Heart left ventricle (tissue), 16 donors: ENCODE measurements at regions not wholly inside any gene's neighbourhood (a gene's known extent, or its start where the extent isn't known, plus 50 kb on each side); places are given as distances from the start of the nearest gene placed in this dataset.

Source experiments
- ATAC-seq, 4 donors: fragments of 200-7000 bp; cut with Tn5 transposase; one replicate each; pipeline ENCODE4 v1.9.1; 2020 to 2022; ENCODE audit warnings: moderate library complexity in 4 of 4, mild to moderate bottlenecking in 3 of 4, moderate number of reproducible peaks in 1 of 4
- DNase-seq, 5 donors: peaks; one replicate each; pipeline ENCODE4 v3.0.0-alpha.2; 2020
- H3K27ac ChIP-seq, 12 donors: fragments of 200-600 bp; sonication (generic) in 4 of 12; one replicate each; pipeline versions ENCODE4 v1.5.0 to v1.8.0; 2016 to 2022; ENCODE audit warnings: mild to moderate bottlenecking in 2 of 12
- H3K27me3 ChIP-seq, 9 donors: fragments of 200-600 bp; sonication (generic) in 2 of 9; one replicate each; pipeline versions ENCODE4 v1.5.1 to v1.8.0; 2016 to 2022; ENCODE audit warnings: mild to moderate bottlenecking in 3 of 9
- H3K36me3 ChIP-seq, 9 donors: fragments of 200-600 bp; sonication (generic) in 2 of 9; one replicate each; pipeline versions ENCODE4 v1.5.0 to v1.8.0; 2018 to 2022; ENCODE audit warnings: mild to moderate bottlenecking in 2 of 9
- H3K4me1 ChIP-seq, 12 donors: fragments of 200-600 bp; sonication (generic) in 4 of 12; one replicate each; pipeline versions ENCODE4 v1.5.0 to v1.8.0; 2016 to 2022; ENCODE audit warnings: mild to moderate bottlenecking in 3 of 12
- H3K4me3 ChIP-seq, 12 donors: fragments of 200-600 bp; sonication (generic) in 4 of 12; one replicate each; pipeline versions ENCODE4 v1.5.0 to v1.8.0; 2017 to 2022; ENCODE audit warnings: mild to moderate bottlenecking in 9 of 12, moderate library complexity in 4 of 12
- H3K9me3 ChIP-seq, 12 donors: fragments of 200-600 bp; sonication (generic) in 4 of 12; one replicate each; pipeline versions ENCODE4 v1.5.0 to v1.8.0; 2016 to 2022; ENCODE audit warnings: mild to moderate bottlenecking in 1 of 12
- CTCF ChIP-seq, 12 donors: fragments of 200-600 bp; sonication (generic) in 4 of 12; IDR thresholded peaks; one replicate each; pipeline versions ENCODE4 v1.5.0 to v1.8.0; 2018 to 2022; ENCODE audit warnings: antibody characterized with exemption in 12 of 12, mild to moderate bottlenecking in 5 of 12
- POLR2A ChIP-seq, 2 donors: fragments of 450-650 bp; IDR thresholded peaks; one replicate each; pipeline ENCODE4 v1.6.1; 2017; ENCODE audit warnings: antibody characterized with exemption in 2 of 2, mild to moderate bottlenecking in 2 of 2, moderate library complexity in 2 of 2
- WGBS, 4 donors: extraction: QIAGEN DNeasy Blood & Tissue Kit in 2 of 4; methylation state at CpG; one replicate each; pipeline versions ENCODE4 v1.1.5 to v1.1.7; 2013 to 2018; 5-methylcytosine and 5-hydroxymethylcytosine counted together
- intact Hi-C, 10 donors: fragments of 100-400 bp; cut with DNase I; formaldehyde crosslinking; loops; one replicate each; pipeline versions ENCODE4 v1.11.1 to v1.14.2; 2022
- donor health status: ischemic (EF 13 %, LVEDD 7.1; RV severe dilation, severe dysfunction).
- donor health status: healthy with polysubstance abuse.
- donor health status: DM: no; HTN: yes; CAD: no.
- donor health status: DM: no; HTN: no; CAD: no.
- donor health status: ischemic (EF 25% LVEDD 6.9; RV normal size, moderate dysfunction).
- donor health status: ischemic (EF 25% LVEDD 5.7; RV mildly dilated, moderate dysfunction).
- donor health status: healthy.
- donor health status: DM: yes; HTN: yes; CAD: no.
- donor health status: ischemic (EF 35%, LVEDD 5.7; RV mildly dilated, moderate dysfunction).
- donor health status: nonischemic (EF 11% LVEDD 7.7; RV severe dilation, severe dysfunction).
- donor health status: DM: yes; HTN: yes; CAD: no.
- donor health status: PGD.
- donor health status: ischemic (EF 29% LVEDD 5.4; RV normal size, mild dysfunction).
- donor health status: nonischemic (EF 23%, LVEDD 6.1; RV moderate dilation, normal function).

- no peak for TF ChIP-seq POLR2A (IDR thresholded peaks at IDR 0.05)
- TF ChIP-seq CTCF (IDR thresholded peaks at IDR 0.05), result no peak
- Histone ChIP-seq H3K4me3 (no peak overlapping the region), H3K4me1 (no peaks in the 10 kb centered on the region), H3K27me3 (no peaks in the 10 kb centered on the region), H3K27ac (no peak overlapping the region), H3K36me3 (no peaks in the 10 kb centered on the region), H3K9me3 (peaks cover 0 to 7% (median 0%) of the 10 kb centered on the region in 12 donors)
- WGBS, 4 donors, result 50 to 67% (median 58%) methylated on average over 1 of the region's 1 CpG
- DNase-seq (no peak), ATAC-seq (no peak)
- intact Hi-C loops, result no loop called here
Observed at GRCh38 chr7:40977533-40977932, 725.4 kb downstream of the INHBA start.

- Histone ChIP-seq H3K4me1 (no peaks in the 10 kb centered on the region), H3K9me3 (no peaks in the 10 kb centered on the region), H3K36me3 (no peaks in the 10 kb centered on the region), H3K4me3 (no peak overlapping the region), H3K27me3 (no peaks in the 10 kb centered on the region), H3K27ac (no peak overlapping the region)
- ATAC-seq (no peak), DNase-seq (no peak)
- TF ChIP-seq CTCF (IDR thresholded peaks at IDR 0.05), result no peak
- TF ChIP-seq POLR2A (IDR thresholded peaks at IDR 0.05), result no peak
- WGBS, 4 donors, result 82 to 100% (median 87%) methylated on average over 1 of the region's 1 CpG
- intact Hi-C loops, result no loop called here
Observed at GRCh38 chr7:40972426-40972825, 730.5 kb downstream of the INHBA start.

GRCh38 chr7:40969641-40970040 lies 733.2 kb downstream of the INHBA start:
- Histone ChIP-seq H3K36me3 (no peaks in the 10 kb centered on the region), H3K27ac (no peak overlapping the region), H3K9me3 (no peaks in the 10 kb centered on the region), H3K4me1 (no peaks in the 10 kb centered on the region), H3K4me3 (no peak overlapping the region), H3K27me3 (no peaks in the 10 kb centered on the region)
- TF ChIP-seq POLR2A (IDR thresholded peaks at IDR 0.05) (no peak), CTCF (IDR thresholded peaks at IDR 0.05) (no peak)
- WGBS, 4 donors, result 61 to 83% (median 75%) methylated on average over 1 of the region's 1 CpG
- intact Hi-C loops, result no loop called here
- DNase-seq (no peak), ATAC-seq (no peak)

GRCh38 chr7:40966693-40967092 lies 736.2 kb downstream of the INHBA start:
- no peak for ATAC-seq
- Histone ChIP-seq H3K9me3 (no peaks in the 10 kb centered on the region), H3K4me3 (no peak overlapping the region), H3K27me3 (no peaks in the 10 kb centered on the region), H3K27ac (no peak overlapping the region), H3K4me1 (no peaks in the 10 kb centered on the region), H3K36me3 (no peaks in the 10 kb centered on the region)
- 92 to 99% (median 93%) methylated on average over 2 of the region's 2 CpGs for WGBS, 4 donors
- DNase-seq, result no peak
- intact Hi-C loops, result no loop called here
- no peak for TF ChIP-seq CTCF (IDR thresholded peaks at IDR 0.05)
- TF ChIP-seq POLR2A (IDR thresholded peaks at IDR 0.05), result no peak
